HL-60 (cell line): ENCODE measurements at regions not wholly inside any gene's neighbourhood (a gene's known extent, or its start where the extent isn't known, plus 50 kb on each side); places are given as distances from the start of the nearest gene placed in this dataset.

ENCODE experiments used
- DNase-seq, 2 experiments: peaks; one replicate each; pipeline ENCODE4 v3.0.0-alpha.2; 2010 to 2020; ENCODE audit warnings: low read depth in 1 of 2, low spot score in 1 of 2
- H3K27ac ChIP-seq: fragments of 250-450 bp; sonication (Bioruptor Pico); replicated peaks from 2 replicates; pipeline ENCODE4 v1.5.1; 2020; ENCODE audit warnings: mild to moderate bottlenecking, moderate library complexity
- H3K27me3 ChIP-seq: fragments of 250-450 bp; sonication (Bioruptor Pico); 2 replicates; pipeline ENCODE4 v1.5.1; 2021; ENCODE audit warnings: mild to moderate bottlenecking, moderate library complexity; ENCODE audit not compliant: insufficient read depth, poor library complexity, severe bottlenecking
- H3K4me3 ChIP-seq: replicated peaks from 2 replicates; pipeline ENCODE4 v1.5.1; 2011; ENCODE audit warnings: mild to moderate bottlenecking, control low read depth, low read length; ENCODE audit not compliant: insufficient read depth
- CTCF ChIP-seq: IDR thresholded peaks from one replicate; pipeline ENCODE4 v1.5.1; 2011; ENCODE audit warnings: low read length, control low read depth, inconsistent platforms; ENCODE audit not compliant: insufficient read depth
- GABPA ChIP-seq: IDR thresholded peaks from 2 replicates; pipeline ENCODE4 v1.6.1; 2012; ENCODE audit warnings: low read depth
- POLR2AphosphoS5 ChIP-seq: IDR thresholded peaks from 2 replicates; pipeline ENCODE4 v1.6.1; 2012; ENCODE audit warnings: low read depth
- SPI1 ChIP-seq: IDR thresholded peaks from 2 replicates; pipeline ENCODE4 v1.6.1; 2012; ENCODE audit warnings: low read depth, mild to moderate bottlenecking, borderline replicate concordance
- TF ChIP-seq, protein P1 (sequence below): IDR thresholded peaks from 2 replicates; pipeline ENCODE4 v1.6.1; 2012; ENCODE audit warnings: low read depth; ENCODE audit not compliant: insufficient replicate concordance

DNA sequence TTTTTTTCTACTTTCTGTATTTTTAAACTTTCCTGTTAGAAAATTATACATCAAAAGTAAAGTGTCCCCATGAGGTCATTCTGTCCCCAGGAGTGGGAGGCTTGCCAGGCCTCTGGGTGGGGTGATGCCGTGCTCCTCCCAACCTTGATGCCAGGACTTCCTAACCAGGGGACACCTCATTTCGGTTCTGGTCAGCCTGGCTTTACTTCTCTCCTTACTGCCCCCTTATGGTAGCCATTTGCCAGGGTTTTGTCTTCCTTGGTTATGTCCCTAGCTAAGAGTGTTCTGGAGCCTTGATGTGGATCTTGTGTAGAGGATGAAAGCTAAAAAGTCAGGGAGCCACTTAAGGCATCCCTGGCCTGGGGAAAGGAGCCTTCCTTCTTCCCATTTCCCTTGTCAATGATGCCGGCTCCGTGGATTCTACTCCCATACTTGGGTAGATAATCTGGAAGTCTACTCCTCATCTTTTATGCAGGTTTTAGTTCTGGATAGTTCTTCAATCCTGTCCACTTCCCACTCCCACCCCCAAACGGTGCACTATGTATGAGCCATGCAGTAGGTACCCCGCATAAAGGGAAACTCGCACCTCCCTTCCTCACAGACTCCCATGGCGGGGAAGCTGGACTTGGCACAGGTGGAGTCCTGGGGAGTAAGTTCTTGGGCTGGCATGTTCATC, 164.1 kb upstream of the SALL4 start:
- H3K27me3 ChIP-seq = no peaks in the 10 kb centered on the region
- TF ChIP-seq CTCF (peak; percentile 38), GABPA (no peak)
- H3K27ac ChIP-seq = no peak overlapping the region
- no peak overlapping the region for H3K4me3 ChIP-seq
- DNase-seq = peak in 1 of 2 experiments; percentile 40

DNA sequence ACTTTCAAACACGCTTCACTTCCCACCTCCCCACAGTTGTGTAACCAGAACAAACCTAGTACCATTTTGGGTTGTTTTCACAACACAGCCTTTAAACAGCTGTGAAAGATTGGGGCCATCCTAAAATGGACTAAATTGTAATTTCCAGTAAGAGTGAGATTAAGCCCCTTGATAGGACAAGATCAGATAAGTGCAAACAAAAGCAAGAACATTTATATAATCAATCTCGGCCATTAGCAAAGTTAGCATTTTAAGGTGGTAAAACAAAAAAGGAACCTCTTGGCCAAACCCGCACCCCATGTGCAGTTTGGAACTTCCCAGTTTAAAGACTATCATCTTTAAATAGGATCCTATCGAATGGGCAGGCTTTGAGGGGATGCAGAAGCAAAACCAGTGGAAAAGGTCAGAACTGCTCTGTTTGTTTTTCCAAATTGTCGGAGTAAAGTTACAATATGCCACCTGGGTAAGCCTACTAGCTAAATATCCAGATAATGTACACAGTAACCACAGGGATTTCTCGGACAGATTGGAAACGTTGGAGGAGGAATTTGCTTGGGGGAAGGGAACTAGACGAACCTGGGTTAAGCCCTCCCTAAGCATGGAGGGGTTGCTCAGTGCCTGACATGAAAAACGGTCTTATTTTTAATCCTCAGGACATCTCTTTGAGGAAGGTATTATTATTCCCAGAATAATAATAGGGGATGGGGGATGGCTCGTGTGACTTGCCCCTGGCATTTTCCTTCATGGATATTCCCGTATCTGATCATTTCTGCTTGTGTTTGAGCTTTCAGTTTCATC, 159.8 kb upstream of the SALL4 start:
- no peak overlapping the region for H3K27ac ChIP-seq
- TF ChIP-seq, protein P1, sequence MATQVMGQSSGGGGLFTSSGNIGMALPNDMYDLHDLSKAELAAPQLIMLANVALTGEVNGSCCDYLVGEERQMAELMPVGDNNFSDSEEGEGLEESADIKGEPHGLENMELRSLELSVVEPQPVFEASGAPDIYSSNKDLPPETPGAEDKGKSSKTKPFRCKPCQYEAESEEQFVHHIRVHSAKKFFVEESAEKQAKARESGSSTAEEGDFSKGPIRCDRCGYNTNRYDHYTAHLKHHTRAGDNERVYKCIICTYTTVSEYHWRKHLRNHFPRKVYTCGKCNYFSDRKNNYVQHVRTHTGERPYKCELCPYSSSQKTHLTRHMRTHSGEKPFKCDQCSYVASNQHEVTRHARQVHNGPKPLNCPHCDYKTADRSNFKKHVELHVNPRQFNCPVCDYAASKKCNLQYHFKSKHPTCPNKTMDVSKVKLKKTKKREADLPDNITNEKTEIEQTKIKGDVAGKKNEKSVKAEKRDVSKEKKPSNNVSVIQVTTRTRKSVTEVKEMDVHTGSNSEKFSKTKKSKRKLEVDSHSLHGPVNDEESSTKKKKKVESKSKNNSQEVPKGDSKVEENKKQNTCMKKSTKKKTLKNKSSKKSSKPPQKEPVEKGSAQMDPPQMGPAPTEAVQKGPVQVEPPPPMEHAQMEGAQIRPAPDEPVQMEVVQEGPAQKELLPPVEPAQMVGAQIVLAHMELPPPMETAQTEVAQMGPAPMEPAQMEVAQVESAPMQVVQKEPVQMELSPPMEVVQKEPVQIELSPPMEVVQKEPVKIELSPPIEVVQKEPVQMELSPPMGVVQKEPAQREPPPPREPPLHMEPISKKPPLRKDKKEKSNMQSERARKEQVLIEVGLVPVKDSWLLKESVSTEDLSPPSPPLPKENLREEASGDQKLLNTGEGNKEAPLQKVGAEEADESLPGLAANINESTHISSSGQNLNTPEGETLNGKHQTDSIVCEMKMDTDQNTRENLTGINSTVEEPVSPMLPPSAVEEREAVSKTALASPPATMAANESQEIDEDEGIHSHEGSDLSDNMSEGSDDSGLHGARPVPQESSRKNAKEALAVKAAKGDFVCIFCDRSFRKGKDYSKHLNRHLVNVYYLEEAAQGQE = no peak
- no peak for TF ChIP-seq GABPA
- no peak for TF ChIP-seq POLR2AphosphoS5
- no peak for TF ChIP-seq CTCF
- TF ChIP-seq SPI1 = no peak

DNA sequence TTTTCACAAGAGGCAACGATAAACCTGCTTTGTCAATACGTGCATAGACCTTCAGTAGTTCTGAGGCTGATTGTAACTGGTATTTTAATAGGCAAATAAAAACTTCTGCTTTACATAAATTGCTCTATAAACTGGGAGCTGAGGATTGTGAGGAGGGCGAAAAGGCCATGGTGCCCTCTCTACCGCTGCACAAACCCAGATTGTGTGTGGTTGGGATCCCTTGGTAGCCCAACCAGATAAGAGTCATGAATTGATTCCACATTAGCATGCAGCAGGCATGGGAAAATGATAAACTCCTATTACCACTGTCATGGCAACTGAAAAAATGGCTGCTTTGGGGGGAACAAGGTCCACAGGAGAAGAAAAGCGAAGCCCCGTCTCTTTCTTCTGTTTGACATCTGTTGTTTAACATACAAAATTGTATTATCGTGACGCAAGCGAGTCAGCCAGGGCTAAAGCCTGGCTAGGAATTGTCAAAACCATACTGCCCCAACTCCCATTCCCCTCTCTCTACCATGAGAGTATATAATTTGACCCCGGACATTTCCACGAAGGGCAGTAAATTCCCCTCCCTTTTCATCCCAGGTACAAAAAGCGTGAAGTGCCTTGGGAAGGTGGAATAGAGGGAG, 157.8 kb upstream of the SALL4 start:
- DNase-seq = no peak
- TF ChIP-seq POLR2AphosphoS5 (no peak), CTCF (no peak), SPI1 (no peak), GABPA (no peak)
- TF ChIP-seq, protein P1 = no peak
- Histone ChIP-seq H3K27ac (no peak overlapping the region), H3K4me3 (no peak overlapping the region), H3K27me3 (peaks cover 12% of the 10 kb centered on the region)

More for the DNA sequence above, 159.8 kb upstream of the SALL4 start:
- Histone ChIP-seq H3K4me3 (no peak overlapping the region), H3K27me3 (peaks cover 12% of the 10 kb centered on the region)
- DNase-seq = no peak
